SK-N-MC (cell line): ENCODE measurements at regions not wholly inside any gene's neighbourhood (a gene's known extent, or its start where the extent isn't known, plus 50 kb on each side); places are given as distances from the start of the nearest gene placed in this dataset.
"Not testable (repeated sequence)": the region's sequence is repeated elsewhere in the genome, so short reads cannot be mapped to it uniquely, and the experiment has no call there.

Experiments
- DNase-seq: peaks from one replicate; pipeline ENCODE4 v3.0.0-alpha.2; 2011; ENCODE audit warnings: low read depth, low spot score
- H3K27ac ChIP-seq: fragments of 200-600 bp; sonication (generic); 2 replicates; pipeline ENCODE4 v1.5.1; 2016; ENCODE audit warnings: mixed run types
- H3K36me3 ChIP-seq: fragments of 200-600 bp; sonication (generic); 2 replicates; pipeline ENCODE4 v1.6.1; 2017; ENCODE audit warnings: antibody characterized with exemption, low read length, mixed read lengths; ENCODE audit not compliant: insufficient read depth
- H3K4me3 ChIP-seq: fragments of 200-600 bp; sonication (generic); 2 replicates; pipeline ENCODE4 v1.5.1; 2016
- H3K9ac ChIP-seq: fragments of 200-600 bp; sonication (generic); 2 replicates; pipeline ENCODE4 v1.8.0; 2017; ENCODE audit warnings: mixed run types, mixed read lengths; ENCODE audit not compliant: insufficient read length
- H3K9me3 ChIP-seq: fragments of 200-600 bp; sonication (generic); 2 replicates; pipeline ENCODE4 v1.6.1; 2017; ENCODE audit warnings: low read depth, mild to moderate bottlenecking, antibody characterized with exemption, low read length, moderate library complexity, mixed read lengths
- EZH2 ChIP-seq: fragments of 200-600 bp; sonication (generic); IDR thresholded peaks from one replicate; pipeline ENCODE4 v1.6.1; 2017; ENCODE audit warnings: antibody characterized with exemption
- FOXP2 ChIP-seq: optimal IDR thresholded peaks from 2 replicates; pipeline ENCODE3; 2011; ENCODE audit warnings: mild to moderate bottlenecking, moderate library complexity; ENCODE audit not compliant: insufficient read depth; ENCODE audit errors: extremely low read length, control extremely low read depth
- POLR2AphosphoS5 ChIP-seq: IDR thresholded peaks from 2 replicates; pipeline ENCODE4 v1.6.1; 2012; ENCODE audit warnings: mild to moderate bottlenecking, low read depth, low read length, borderline replicate concordance

DNA sequence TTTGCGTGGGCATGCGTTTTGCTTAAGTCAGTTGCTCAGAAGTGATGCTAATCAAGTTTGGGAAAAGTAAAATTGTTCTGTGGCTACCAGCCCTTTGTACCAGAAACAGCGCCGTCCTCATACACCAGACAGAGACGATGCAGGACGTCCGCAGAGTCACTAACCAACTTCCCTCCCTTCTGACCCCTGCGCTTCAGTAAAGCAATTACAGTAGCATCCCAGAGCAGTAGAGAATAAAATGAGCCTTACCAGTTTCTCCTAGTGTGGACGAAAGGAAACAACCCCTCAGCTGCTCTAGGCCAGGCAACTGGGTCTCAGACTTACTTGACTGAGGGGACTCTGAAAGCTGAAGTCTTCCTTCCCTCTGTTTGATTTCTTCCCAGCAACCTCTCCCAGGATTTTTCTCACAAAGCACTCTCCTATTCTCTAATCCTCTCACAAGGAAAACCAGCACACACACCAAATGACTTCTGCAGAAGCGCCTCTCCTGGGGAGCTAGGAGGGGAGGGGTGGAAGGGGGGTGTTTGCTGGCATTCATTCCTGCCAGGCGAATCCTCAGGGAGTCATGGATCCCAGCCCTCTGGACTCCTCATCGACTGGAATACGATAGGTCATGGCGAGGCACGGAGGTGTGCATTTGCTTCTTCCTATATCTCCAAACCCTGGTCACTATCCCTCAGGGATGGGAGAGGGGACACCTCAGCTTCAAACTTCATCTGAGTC lies 56.0 kb upstream of the MID1 start:
- Histone ChIP-seq H3K4me3 (no peak overlapping the region), H3K27ac (no peak overlapping the region), H3K36me3 (no peaks in the 10 kb centered on the region), H3K9me3 (no peaks in the 10 kb centered on the region), H3K9ac (no peak overlapping the region)
- TF ChIP-seq POLR2AphosphoS5 (no peak), EZH2 (no peak), FOXP2 (no peak)
- DNase-seq: no peak

DNA sequence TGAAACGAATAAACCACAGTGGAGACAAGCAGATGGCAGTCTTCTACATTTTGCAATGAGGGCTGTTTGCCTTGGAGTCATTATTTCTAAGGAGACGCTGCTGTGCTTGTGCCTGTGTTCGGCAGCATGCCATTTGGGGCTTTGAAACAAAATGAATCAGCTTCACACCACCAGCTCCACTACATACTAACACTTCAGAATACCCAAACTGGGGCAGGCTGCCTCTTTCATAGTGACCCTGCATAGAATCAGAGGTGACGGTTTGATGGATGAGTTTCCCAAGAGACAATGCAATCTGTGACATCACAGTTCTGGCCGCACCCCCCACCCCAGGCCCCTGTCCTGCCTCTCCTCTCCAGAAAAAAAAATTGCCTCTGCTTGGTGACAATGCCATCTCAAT lies 57.1 kb upstream of the MID1 start:
- Histone ChIP-seq H3K9me3 (no peaks in the 10 kb centered on the region), H3K9ac (no peak overlapping the region), H3K27ac (no peak overlapping the region), H3K4me3 (no peak overlapping the region), H3K36me3 (no peaks in the 10 kb centered on the region)
- TF ChIP-seq FOXP2 (no peak), EZH2 (no peak), POLR2AphosphoS5 (no peak)
- DNase-seq: no peak

DNA sequence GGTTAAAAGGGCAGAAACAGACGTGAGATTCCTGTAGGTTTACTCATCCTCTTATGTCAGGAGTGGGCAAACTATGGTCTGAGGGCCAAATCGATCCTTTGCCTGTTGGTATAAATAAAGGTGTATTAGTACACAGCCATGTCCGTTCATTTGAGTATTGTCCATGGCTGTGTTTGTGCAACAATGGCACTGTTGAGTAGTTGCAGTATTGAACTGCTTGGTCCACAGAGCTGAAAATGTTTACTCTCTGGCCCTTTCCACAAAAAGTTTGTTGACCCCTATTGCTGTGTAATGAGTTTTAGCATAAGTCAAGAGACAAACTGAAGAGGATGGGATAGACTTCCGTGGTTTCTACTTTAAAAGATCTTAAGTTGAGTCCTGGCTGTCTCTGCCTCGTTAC lies 59.0 kb upstream of the MID1 start:
- H3K27ac ChIP-seq: no peak overlapping the region
- no peak for DNase-seq
- no peak for TF ChIP-seq FOXP2
- TF ChIP-seq POLR2AphosphoS5: no peak
- TF ChIP-seq EZH2: no peak
- H3K9ac ChIP-seq: no peak overlapping the region
- H3K4me3 ChIP-seq: no peak overlapping the region
- H3K9me3 ChIP-seq: no peaks in the 10 kb centered on the region
- H3K36me3 ChIP-seq: no peaks in the 10 kb centered on the region

DNA sequence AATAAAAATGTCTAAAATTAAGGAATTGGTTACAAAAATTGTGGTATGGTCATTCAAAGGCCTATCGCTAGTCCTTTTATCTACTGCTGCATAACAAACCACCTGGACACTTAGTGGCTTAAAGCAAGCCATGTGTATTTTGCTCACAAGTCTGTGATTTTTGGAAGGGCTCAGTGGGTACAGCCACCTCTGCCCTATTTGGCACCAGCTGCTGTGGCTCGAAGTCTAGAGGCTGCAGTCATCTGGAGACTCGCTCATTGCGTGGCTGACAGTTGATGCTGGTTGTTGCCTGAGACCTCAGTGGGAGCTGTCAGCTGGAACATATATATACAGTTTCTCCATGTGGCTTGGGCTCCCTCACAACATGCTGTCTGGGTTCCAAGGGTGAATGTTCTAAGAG lies 60.8 kb upstream of the MID1 start:
- TF ChIP-seq FOXP2: no peak
- TF ChIP-seq POLR2AphosphoS5: no peak
- no peak for TF ChIP-seq EZH2
- Histone ChIP-seq H3K4me3 (no peak overlapping the region), H3K9me3 (no peaks in the 10 kb centered on the region), H3K9ac (no peak overlapping the region), H3K36me3 (no peaks in the 10 kb centered on the region), H3K27ac (no peak overlapping the region)
- no peak for DNase-seq

DNA sequence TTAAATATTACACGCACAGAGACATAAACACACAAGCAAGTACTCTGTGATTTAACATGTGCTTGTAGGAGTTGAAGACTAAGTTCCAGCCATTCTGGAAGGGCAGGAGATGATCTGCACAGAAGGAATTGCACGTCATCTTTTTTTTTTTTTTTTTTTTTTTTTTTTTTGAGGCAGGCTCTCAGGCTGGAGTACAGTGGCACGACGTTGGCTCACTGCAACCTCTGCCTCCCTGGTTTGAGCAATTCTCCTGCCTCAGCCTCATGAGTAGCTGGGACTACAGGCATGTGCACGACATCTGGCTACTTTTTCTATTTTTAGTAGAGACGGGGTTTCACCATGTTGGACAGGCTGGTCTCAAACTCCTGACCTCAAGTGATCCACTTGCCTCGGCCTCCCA lies 63.2 kb upstream of the MID1 start:
- not testable (repeated sequence) for H3K9me3 ChIP-seq, H3K4me3 ChIP-seq, H3K9ac ChIP-seq, DNase-seq, H3K36me3 ChIP-seq, H3K27ac ChIP-seq

DNA sequence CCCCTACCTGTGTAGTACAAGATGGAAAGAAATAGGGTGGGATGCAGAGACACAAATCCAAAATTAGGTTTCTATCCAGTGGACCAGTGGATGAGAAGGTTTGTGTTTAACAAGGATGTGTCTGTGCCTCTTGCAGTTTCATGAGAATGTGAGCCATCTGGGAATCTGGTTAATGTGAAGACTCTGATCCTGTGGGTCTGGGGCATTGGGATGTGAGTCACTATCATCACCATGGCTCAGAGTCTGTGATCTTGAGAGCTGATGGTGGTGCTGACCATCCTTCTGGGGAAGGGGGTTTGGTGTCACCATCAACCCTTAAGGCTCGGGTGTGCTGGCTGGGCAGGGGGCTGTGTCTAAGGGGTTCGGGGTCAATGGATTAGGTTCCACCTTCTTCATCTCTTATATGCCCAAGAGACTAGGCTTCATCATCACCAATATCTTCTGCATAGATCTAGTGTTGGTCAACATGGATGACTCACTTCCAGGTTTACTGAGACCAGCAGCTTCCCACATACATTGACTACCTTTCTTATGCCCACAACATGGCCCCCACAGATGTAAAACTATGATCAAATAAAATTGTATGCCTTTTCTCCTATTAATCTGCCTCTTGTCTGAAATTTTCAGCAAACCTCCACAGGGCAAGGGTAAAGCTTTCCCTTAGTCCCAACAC lies 65.7 kb upstream of the MID1 start:
- Histone ChIP-seq H3K36me3 (no peaks in the 10 kb centered on the region), H3K4me3 (no peak overlapping the region), H3K9ac (no peak overlapping the region), H3K27ac (no peak overlapping the region), H3K9me3 (no peaks in the 10 kb centered on the region)
- no peak for DNase-seq
- TF ChIP-seq POLR2AphosphoS5 (no peak), FOXP2 (no peak), EZH2 (no peak)

DNA sequence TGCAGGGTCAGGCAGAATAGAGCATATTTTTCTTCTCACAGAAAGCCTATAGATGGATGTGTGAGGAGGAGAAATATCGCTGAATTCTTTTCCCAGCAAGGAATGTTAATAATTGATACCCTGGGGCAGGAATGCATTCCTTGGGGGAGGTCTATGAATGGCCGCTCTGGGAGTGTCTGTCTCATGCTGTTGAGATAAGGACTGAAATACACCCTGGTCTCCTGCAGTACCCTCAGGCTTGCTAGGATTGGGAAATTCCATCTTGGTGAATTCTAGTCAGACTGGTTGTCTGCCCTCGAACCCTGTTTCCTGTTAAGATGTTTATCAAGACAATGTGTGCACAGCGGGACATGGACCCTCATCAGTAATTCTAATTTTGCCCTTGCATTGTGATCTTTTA lies 71.4 kb upstream of the MID1 start:
- not testable (repeated sequence) for H3K9me3 ChIP-seq, H3K4me3 ChIP-seq, H3K36me3 ChIP-seq, H3K9ac ChIP-seq
- H3K27ac ChIP-seq: peak overlapping the region; percentile 67; the same call in 1 of the 2 replicates
- peak; percentile 79 for DNase-seq

DNA sequence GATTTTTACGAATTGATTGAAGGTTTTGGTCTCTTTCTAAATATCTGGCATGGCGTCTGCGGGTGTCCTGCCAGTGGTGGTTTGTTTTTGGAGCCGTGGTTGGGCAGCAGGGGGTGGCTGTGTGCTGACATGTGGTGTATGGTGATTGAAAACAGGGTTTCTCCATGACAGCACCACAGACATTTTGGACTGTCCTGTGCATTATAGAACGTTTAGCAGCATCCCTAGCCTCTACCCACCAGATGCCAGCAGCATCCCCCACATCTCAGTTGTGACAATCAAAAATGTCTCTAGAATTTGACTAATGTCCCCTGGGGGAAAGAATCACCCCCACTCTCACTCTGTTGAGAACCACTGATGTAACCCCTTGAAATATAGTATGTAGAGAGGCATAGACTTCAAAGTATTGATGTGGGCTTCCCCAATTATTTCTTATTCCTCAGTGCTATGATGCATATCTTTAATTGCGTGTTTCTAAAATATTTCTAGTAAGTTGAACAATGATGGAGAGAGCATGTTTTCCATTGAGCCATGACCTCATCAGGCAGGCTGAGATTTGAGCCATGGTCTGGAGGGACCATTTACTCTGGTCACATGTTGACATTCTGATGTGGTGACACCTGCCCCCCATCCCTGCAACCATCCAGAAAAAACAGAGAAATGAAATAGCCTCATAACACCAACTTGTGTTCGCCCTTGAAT lies 77.4 kb upstream of the MID1 start:
- Histone ChIP-seq H3K9ac (no peak overlapping the region), H3K9me3 (no peaks in the 10 kb centered on the region), H3K36me3 (no peaks in the 10 kb centered on the region), H3K4me3 (no peak overlapping the region), H3K27ac (no peak overlapping the region)
- DNase-seq: no peak
- TF ChIP-seq EZH2 (no peak), FOXP2 (no peak), POLR2AphosphoS5 (no peak)

DNA sequence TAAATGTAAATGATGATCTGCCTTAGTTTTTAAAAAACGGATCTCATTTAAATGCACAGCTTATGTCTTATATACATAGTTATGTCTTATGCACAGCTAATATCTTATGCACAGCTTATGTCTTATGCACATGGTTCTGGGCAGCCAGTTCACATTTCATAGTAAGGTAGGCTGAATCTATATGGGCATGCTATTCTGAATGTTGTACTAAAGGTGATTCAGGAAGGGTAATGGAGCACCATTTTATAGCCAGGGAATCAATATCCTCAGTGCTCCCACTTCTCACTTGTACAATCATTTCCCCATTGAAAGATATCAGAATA lies 77.9 kb upstream of the MID1 start:
- no peak overlapping the region for H3K27ac ChIP-seq
- DNase-seq: no peak
- H3K9ac ChIP-seq: no peak overlapping the region
- no peak for TF ChIP-seq FOXP2
- no peak for TF ChIP-seq EZH2
- TF ChIP-seq POLR2AphosphoS5: no peak
- H3K36me3 ChIP-seq: no peaks in the 10 kb centered on the region
- no peaks in the 10 kb centered on the region for H3K9me3 ChIP-seq
- no peak overlapping the region for H3K4me3 ChIP-seq
